ENCODE measurements at regions not wholly inside any gene's neighbourhood (a gene's known extent, or its start where the extent isn't known, plus 50 kb on each side); places are given as distances from the start of the nearest gene placed in this dataset.
"Not testable (repeated sequence)": the region's sequence is repeated elsewhere in the genome, so short reads cannot be mapped to it uniquely, and the experiment has no call there.

GRCh38 chr7:112982441-112983063 lies 104.1 kb downstream of the GPR85 start:
- H3K4me1 ChIP-seq, result no peaks in the 10 kb centered on the region
- no peak overlapping the region for H3K27ac ChIP-seq
- H2AFZ ChIP-seq, result no peak overlapping the region

GRCh38 chr7:112981966-112982365 lies 104.7 kb downstream of the GPR85 start:
- no peaks in the 10 kb centered on the region for H3K79me2 ChIP-seq
- no peak for TF ChIP-seq CTCF (IDR thresholded peaks at IDR 0.05)
- no peaks in the 10 kb centered on the region for H3K27me3 ChIP-seq (ENCODE audit: control insufficient read depth, insufficient read depth, low read length)
- no peak overlapping the region for H2AFZ ChIP-seq
- H3K36me3 ChIP-seq (ENCODE audit: control insufficient read depth, insufficient read depth, low read length), result no peaks in the 10 kb centered on the region
- H3K27ac ChIP-seq, result no peak overlapping the region
- no peak overlapping the region for H3K4me2 ChIP-seq (ENCODE audit: low read length)
- no peak overlapping the region for H3K9ac ChIP-seq
- no peaks in the 10 kb centered on the region for H3K9me3 ChIP-seq (ENCODE audit: control insufficient read depth, low read length)
- no peak overlapping the region for H3K4me3 ChIP-seq (ENCODE audit: low read depth, low read length)
- H3K4me1 ChIP-seq, result no peaks in the 10 kb centered on the region

More at GRCh38 chr7:112982441-112983063, 104.1 kb downstream of the GPR85 start:
- H3K36me3 ChIP-seq (ENCODE audit: control insufficient read depth, insufficient read depth, low read length), result no peaks in the 10 kb centered on the region
- no peak overlapping the region for H3K4me2 ChIP-seq (ENCODE audit: low read length)
- TF ChIP-seq CTCF (IDR thresholded peaks at IDR 0.05), result no peak
- no peak overlapping the region for H3K4me3 ChIP-seq (ENCODE audit: low read depth, low read length)
- no peak overlapping the region for H3K9ac ChIP-seq
- no peaks in the 10 kb centered on the region for H3K79me2 ChIP-seq
- H3K27me3 ChIP-seq (ENCODE audit: control insufficient read depth, insufficient read depth, low read length), result no peaks in the 10 kb centered on the region
- no peaks in the 10 kb centered on the region for H3K9me3 ChIP-seq (ENCODE audit: control insufficient read depth, low read length)

- H3K36me3 ChIP-seq (ENCODE audit: control insufficient read depth, insufficient read depth, low read length); H3K4me3 ChIP-seq (ENCODE audit: low read depth, low read length); H3K9ac ChIP-seq; H3K4me2 ChIP-seq (ENCODE audit: low read length); H3K4me1 ChIP-seq; H3K27me3 ChIP-seq (ENCODE audit: control insufficient read depth, insufficient read depth, low read length); H3K27ac ChIP-seq; H2AFZ ChIP-seq; H3K9me3 ChIP-seq (ENCODE audit: control insufficient read depth, low read length); H3K79me2 ChIP-seq: not testable (repeated sequence)
These were observed 107.6 kb downstream of the GPR85 start for GRCh38 chr7:112979055-112979454.

GRCh38 chr7:112977244-112977955 lies 109.2 kb downstream of the GPR85 start:
- H3K36me3 ChIP-seq (ENCODE audit: control insufficient read depth, insufficient read depth, low read length); H3K79me2 ChIP-seq; H3K27me3 ChIP-seq (ENCODE audit: control insufficient read depth, insufficient read depth, low read length); H3K4me1 ChIP-seq; H3K4me2 ChIP-seq (ENCODE audit: low read length); H2AFZ ChIP-seq; H3K9me3 ChIP-seq (ENCODE audit: control insufficient read depth, low read length); H3K9ac ChIP-seq; H3K27ac ChIP-seq; H3K4me3 ChIP-seq (ENCODE audit: low read depth, low read length): not testable (repeated sequence)

GRCh38 chr7:112970771-112971170 lies 115.9 kb downstream of the GPR85 start:
- Histone ChIP-seq H3K4me3 (ENCODE audit: low read depth, low read length) (no peak overlapping the region), H3K36me3 (ENCODE audit: control insufficient read depth, insufficient read depth, low read length) (no peaks in the 10 kb centered on the region), H3K4me2 (ENCODE audit: low read length) (no peak overlapping the region), H3K4me1 (no peaks in the 10 kb centered on the region), H3K27ac (no peak overlapping the region), H3K79me2 (no peaks in the 10 kb centered on the region), H2AFZ (no peak overlapping the region), H3K9me3 (ENCODE audit: control insufficient read depth, low read length) (no peaks in the 10 kb centered on the region), H3K9ac (no peak overlapping the region), H3K27me3 (ENCODE audit: control insufficient read depth, insufficient read depth, low read length) (no peaks in the 10 kb centered on the region)
- no peak for TF ChIP-seq CTCF (IDR thresholded peaks at IDR 0.05)

Measured in parathyroid adenoma (tissue), 2 donors.